Activated CD4-positive, alpha-beta T cell treated with anti-CD3 and anti-CD28 coated beads, Interleukin-2, amount 50 U/mL, for 4 hours (primary cell): ENCODE measurements at regions not wholly inside any gene's neighbourhood (a gene's known extent, or its start where the extent isn't known, plus 50 kb on each side); places are given as distances from the start of the nearest gene placed in this dataset.

Source experiments
- DNase-seq, 2 experiments: peaks; one replicate each; pipeline ENCODE4 v3.0.0-alpha.2; 2020

DNA sequence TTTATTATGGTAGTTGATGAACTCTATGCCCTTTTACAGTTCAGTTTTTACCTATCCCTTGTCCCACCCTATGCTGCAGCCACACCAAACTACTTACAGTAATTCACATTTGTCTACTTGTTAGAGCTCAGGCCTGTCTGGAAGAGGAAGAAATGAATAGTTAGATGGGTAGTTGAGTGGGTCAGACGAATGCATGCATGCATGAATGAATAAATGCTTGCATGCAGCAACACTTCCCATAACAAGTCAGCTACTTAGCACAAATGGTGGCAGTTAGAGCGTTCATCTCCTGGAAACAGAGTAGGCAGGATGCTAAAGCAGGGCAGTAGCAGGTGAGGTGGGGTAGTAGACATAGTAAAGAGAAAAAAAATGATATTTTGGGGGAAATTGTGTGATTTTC, 322.3 kb downstream of the NDFIP2 start:
- no peak for DNase-seq

DNA sequence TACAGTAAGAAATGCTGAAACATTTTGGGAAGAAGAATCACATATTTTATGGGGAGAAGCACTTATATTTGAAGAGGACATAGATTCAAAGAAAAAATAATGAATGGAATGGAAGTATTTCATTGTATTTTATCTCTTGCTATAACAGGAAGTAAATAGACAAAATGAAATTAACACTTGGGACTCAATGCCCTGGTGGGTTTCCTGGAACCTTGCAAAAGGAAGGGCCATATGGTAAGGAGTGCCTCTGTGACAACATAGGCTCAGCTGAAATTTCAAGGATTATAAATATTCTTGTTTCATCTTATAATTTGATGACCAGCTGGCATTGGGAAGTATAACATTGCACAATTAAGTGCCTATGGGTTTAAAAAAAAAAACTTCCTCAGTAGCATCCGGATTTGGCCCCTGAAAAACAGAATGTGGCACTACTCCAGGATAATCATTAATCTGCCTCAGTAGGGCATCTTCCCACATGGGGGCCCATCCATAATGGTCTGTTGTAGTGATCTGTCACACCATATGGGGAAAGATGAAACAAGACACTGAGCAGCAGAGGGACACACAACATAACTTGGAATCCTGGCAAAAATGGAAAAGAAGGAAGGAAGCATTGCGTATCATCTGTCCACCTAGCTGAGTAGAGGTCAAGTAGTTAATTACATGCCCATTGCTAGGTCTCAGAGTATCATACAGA, 321.6 kb downstream of the NDFIP2 start:
- DNase-seq: no peak

DNA sequence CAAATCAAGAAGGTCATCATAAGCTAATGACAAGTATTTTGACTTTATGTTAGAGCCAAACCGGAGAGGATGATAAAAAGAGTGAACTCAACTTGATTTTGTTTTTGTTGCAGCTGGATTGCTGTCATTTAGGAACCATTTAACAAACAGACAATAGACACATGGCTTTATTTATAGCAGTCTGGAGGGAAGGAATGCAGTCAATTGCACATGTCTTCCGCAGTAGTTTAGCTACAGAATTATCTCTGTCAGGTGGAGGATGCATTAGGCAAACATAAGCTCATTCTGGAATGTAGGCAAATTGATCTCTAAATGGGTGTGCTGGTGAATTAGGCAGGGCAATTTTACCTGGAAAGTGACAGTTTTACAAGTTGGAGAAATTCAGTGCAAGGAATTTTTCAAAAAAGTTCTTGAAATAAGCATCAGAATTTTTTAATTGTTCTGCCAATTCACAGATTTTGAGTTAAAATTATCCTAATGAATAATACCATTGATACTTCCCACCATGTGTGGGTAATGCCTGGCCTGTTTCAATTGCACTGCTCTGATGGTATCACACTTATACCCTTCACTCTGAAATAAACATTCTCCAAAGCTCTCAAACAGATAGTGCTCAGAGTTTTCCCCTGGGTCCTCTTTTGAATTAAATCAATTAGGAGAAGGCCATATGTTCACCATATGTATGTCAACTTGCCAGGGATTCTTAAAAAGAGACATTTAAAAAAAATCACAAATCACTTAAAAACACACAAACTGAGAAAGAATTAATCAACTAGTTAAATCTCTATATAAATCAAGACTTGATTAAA, 318.3 kb downstream of the NDFIP2 start:
- DNase-seq: no peak

DNA sequence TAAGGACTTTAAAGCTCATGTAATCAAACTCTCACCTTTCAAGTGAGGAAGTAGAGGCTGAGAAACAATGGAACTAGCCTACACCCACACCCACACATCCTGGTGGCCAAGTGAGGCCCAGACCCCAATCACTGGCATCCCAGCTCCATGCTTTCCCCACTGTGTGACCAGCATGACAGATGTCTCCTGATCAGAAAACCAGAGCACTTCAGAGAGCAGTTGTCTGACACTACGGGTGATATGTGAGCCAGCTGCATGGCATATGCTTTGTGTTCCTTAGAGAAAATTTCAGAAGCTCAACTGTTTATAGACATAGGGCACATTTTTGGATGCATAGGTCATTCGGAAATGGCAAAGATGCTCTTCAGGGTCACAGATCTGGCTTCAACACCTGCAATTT, 315.2 kb downstream of the NDFIP2 start:
- DNase-seq: no peak

- no peak for DNase-seq
These were observed 314.0 kb downstream of the NDFIP2 start for GRCh38 chr13:79794931-79795330.

DNA sequence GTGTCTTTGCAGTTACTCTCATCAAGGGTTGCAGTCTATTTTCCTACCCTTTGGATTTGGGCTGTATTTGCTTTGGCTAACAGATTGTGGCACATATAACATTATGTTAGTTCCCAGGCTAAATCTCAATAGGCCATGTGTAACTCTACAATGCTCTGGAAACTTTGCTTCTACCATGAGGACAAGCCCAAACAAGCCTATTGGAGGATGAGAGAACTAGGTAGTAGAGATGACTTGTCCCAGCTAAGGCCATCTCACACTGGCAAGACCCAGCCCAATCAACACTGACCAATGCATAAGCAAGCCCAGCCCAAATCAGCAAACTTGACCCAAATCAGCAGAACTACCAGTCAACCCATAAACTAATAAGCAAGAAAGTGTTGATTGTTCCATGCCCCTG, 311.8 kb downstream of the NDFIP2 start:
- no peak for DNase-seq

DNA sequence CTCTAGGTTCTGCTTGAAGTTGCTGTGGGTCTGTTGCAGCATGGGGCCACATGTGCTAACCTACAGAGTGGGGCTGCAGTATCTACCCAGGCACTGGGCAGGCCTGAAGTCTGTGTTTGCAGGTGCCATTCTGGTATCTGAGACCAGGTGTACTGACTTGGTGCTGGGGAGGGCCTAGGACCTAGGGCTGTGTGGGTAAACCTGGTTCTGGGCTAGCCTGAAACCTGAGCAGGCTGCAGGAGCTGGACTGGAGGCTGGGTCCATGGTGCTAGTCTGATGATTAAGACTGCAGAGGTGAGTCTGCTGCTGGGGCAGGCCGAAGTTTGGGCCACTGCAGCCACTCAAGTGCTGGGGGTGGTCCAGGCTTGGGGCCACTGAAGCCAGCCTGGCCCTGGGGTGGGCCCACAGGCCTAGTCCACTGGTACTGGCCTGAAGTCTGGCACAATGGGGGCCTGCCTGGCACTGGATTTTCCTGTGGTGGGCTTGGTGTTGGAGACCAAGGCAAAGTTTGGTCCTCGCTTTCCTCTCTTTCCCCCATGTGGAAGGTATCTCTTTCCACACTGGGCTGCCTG, 310.6 kb downstream of the NDFIP2 start:
- no peak for DNase-seq

- DNase-seq: no peak
These were observed 305.2 kb downstream of the NDFIP2 start for GRCh38 chr13:79786176-79786575.

- DNase-seq: no peak
These were observed 301.7 kb downstream of the NDFIP2 start for GRCh38 chr13:79782541-79783205.

DNA sequence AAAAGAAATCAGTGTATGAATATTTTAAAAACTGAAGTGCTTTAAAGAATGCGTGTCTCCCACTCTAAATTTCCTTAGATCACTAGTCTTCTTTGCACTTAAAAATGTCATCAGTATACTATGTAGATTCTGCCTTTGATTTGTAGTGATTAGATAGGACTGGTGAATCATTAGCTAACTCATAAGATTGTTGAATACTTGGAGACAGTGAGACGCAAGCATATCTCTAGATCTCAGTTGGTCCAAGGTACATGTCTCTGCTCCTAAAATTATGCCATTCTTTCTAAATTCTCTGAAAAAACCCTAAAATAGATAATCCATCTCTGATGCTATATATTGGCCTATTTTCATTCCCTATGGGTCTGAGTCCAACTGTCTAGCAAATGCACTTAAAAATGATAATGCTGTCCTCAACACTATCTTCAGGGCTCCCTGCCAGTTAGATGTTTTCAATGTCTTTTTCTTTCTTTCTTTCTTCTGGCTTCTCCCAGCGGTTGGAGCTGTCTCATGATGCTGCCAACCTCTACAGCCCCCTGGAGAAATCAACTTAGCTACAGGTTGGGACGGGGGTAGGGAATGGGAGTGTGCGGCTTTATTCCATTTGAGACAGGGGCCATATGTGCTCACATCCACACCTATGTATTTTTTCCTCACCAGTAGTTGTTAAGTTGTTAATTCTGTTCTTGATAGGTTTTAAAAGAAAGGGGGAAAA, 301.0 kb downstream of the NDFIP2 start:
- DNase-seq: no peak

DNA sequence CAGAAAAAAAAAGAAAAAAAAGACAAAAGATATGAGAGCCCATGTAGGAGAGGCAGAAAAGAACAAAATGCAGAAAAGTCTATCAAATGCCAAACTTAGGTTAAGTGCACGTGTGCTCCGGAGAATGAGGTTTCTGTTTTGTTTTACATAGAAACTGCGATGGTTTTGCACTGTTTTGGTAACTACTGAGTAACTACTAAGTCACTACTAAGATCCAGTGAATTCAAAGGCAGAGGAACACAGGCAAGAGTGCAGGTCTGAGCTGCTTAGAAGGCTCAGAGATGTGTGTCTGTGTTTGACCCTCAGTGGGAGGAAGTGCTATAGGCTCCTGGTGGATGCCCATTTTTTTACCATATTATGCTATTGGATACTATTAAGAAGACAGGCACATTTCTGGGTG, 299.3 kb downstream of the NDFIP2 start:
- DNase-seq: no peak

DNA sequence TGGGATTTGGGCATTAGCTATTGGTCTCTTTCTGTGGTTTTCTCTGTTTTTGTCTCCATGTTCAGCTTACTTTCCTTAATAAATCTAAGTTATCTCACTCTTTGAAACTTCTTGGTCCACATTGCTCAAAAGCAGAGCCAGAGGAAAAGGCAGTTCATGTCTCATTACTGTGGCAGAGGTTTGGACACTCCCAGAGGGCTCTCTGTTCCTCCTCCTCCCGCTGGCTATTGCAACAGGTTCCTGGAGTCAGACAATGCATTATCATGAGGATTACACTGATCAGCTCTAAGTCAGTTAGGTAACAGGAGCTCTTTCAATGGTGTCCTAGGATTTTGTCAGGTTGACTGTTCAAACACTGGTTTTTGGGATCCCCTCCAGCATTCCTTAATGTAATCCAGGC, 298.8 kb downstream of the NDFIP2 start:
- no peak for DNase-seq

DNA sequence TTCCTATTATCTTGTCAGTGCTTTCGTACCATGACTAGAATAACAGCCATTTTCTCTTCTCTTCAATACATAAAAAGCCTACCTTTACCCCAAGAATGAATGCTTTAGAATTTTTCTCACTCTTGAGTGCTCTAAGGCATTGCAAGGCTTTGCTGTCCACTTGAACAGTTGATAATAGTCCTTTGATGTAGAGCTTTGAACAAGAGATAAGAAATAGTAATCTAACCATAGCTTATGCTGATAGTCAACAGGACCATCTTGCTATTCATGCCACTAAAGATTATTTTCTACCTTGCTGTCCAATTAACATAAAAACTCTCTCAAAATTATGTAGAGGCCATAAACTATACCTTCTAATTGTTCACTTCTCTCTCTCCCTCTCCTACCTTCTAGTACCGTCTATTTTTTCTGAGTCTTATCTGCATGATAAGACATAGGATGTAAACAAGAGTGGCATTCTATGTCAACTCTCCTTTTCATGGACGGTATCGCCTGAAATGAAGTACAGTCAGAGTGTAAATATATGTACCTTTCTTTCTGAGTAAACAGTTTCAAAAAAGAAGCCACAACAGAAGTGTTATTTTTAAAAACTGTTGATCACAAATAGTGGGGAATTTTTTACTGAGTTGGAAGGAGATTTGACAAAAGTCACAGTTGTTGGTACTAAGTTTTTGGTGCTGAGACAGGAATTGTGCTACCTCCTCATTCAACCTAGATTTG, 297.9 kb downstream of the NDFIP2 start:
- no peak for DNase-seq

DNA sequence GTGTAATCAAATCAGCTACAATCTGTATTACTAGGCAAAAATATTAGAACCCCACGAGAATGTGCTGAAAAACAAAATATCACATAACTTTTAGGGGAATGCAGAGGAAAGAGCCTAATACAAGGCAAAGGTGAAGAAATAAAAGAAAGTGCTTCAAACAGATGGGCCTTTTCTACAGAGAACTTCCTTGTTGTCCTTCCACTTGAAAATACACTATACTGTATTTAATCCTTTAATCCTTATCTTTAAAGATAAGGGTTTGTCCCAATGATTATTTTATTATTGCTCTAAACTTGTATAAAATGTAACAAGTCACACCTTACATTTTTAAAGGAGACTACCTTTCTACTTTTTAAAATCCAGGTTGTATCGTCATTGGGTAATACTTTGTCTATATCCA, 296.5 kb downstream of the NDFIP2 start:
- no peak for DNase-seq

DNA sequence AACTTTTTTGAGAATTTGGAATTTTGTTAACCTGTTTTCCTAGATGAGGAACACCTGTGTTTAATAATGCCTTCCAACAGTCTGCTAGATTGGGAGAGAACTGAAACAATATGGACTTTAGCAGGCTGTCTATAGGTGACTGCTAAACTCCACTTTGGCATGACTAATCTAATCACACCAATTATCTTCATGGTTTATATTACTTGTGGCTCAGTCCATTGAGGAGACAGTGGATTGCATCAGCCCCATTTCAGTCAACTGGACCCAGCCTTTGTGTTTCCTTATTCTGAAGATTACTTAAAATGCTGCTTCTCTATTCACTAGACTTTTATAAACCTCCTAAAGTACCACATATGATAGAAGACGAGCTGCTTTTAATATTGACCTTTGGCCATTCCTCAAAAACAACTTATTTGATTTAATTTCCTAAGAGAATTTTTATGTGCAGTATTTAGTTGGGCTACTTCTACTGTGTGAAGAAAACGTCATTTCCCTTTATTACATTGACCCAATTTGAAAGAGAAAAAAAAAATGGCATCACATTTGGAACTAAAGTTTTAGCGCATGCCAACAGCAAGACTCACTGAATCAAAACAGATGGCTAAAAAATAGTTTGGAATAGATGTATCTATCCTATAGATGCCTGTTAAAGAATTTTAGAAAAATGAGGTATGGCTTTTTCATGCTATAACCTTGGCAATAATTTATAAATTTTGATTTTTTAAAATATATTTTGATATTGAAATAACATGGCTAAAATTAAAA, 295.8 kb downstream of the NDFIP2 start:
- no peak for DNase-seq

GRCh38 chr13:79775830-79776229, 294.9 kb downstream of the NDFIP2 start:
- DNase-seq: no peak

DNA sequence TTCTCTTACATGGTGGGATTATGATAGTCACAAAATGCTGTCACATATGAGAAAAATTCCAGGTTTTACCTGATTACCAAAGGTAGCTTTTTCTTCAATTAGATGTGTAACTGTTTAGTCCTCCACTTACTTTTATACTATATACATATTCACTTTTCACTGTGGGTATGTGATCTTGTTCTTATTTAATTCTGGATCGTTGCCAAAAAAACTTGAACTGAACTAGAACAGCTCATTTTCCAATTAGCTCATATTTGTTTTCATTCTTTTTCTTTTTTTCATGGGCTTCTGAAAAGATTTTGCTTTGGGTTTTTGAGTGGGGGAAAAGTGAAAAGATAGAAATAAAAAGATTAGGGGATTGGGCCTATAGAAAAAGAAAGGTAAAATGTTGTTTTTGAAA, 291.9 kb downstream of the NDFIP2 start:
- no peak for DNase-seq

GRCh38 chr13:79771493-79771892, 290.5 kb downstream of the NDFIP2 start:
- no peak for DNase-seq

- DNase-seq: no peak
These were observed 289.1 kb downstream of the NDFIP2 start for GRCh38 chr13:79770056-79770455.

GRCh38 chr13:79767126-79767525, 286.2 kb downstream of the NDFIP2 start:
- no peak for DNase-seq

- DNase-seq: no peak
These were observed 284.4 kb downstream of the NDFIP2 start for GRCh38 chr13:79765331-79765730.
